OCI-LY3 (cell line): ENCODE measurements at regions not wholly inside any gene's neighbourhood (a gene's known extent, or its start where the extent isn't known, plus 50 kb on each side); places are given as distances from the start of the nearest gene placed in this dataset.

Source experiments
- H2AFZ ChIP-seq: fragments of 200-600, 300-600 bp; shearing (Covaris generic); 2 replicates; pipeline ENCODE4 v1.6.0; 2014; ENCODE audit warnings: antibody characterized with exemption, low read depth, low read length
- H3K27ac ChIP-seq: fragments of 200-600, 300-600 bp; sonication (generic); 2 replicates; pipeline ENCODE4 v1.5.1; 2014; ENCODE audit warnings: mild to moderate bottlenecking, low read length, moderate library complexity, mixed read lengths
- H3K27me3 ChIP-seq: fragments of 200-600, 300-600 bp; sonication (generic); 2 replicates; pipeline ENCODE4 v1.6.1; 2014; ENCODE audit warnings: low read depth, low read length, mixed read lengths
- H3K36me3 ChIP-seq: fragments of 200-600, 300-600 bp; sonication (generic); replicated peaks from 2 replicates; pipeline ENCODE3; 2014; ENCODE audit warnings: low read depth, low read length, mixed read lengths
- H3K4me1 ChIP-seq: fragments of 300-600, 200-600 bp; sonication (generic); 2 replicates; pipeline ENCODE4 v1.6.1; 2014; ENCODE audit warnings: low read length, mixed read lengths
- H3K4me2 ChIP-seq: fragments of 200-600, 300-600 bp; sonication (generic); 2 replicates; pipeline ENCODE4 v1.6.1; 2014; ENCODE audit warnings: low read length, mixed read lengths
- H3K4me3 ChIP-seq: fragments of 300-600, 200-600 bp; sonication (generic); 2 replicates; pipeline ENCODE4 v1.5.1; 2014; ENCODE audit warnings: antibody characterized with exemption, mild to moderate bottlenecking, low read length, moderate library complexity
- H3K79me2 ChIP-seq: fragments of 300-600, 200-600 bp; shearing (Covaris generic); 2 replicates; pipeline ENCODE4 v1.6.1; 2014; ENCODE audit warnings: mild to moderate bottlenecking, low read length, mixed read lengths
- H3K9ac ChIP-seq: fragments of 300-600, 200-600 bp; shearing (Covaris generic); 2 replicates; pipeline ENCODE4 v1.6.0; 2014; ENCODE audit warnings: mild to moderate bottlenecking, low read length, moderate library complexity
- H3K9me3 ChIP-seq: fragments of 200-600, 300-600 bp; shearing (Covaris generic); 2 replicates; pipeline ENCODE4 v1.6.1; 2014; ENCODE audit warnings: low read length, mixed read lengths; ENCODE audit not compliant: insufficient read depth
- H4K20me1 ChIP-seq: fragments of 200-600, 300-600 bp; sonication (generic); 2 replicates; pipeline ENCODE4 v1.6.1; 2016; ENCODE audit warnings: low read length, mixed read lengths; ENCODE audit not compliant: insufficient read depth
- EZH2phosphoT487 ChIP-seq: fragments of 200-600 bp; shearing (Covaris generic); IDR thresholded peaks from 2 replicates; pipeline ENCODE4 v1.6.1; 2018; ENCODE audit warnings: antibody characterized with exemption, mixed run types, low read depth
- TF ChIP-seq, protein P1 (sequence below): fragments of 200-600, 300-600 bp; sonication (generic); IDR thresholded peaks from 2 replicates; pipeline ENCODE4 v1.5.1; 2014; ENCODE audit warnings: antibody characterized with exemption, low read length, low read depth

DNA sequence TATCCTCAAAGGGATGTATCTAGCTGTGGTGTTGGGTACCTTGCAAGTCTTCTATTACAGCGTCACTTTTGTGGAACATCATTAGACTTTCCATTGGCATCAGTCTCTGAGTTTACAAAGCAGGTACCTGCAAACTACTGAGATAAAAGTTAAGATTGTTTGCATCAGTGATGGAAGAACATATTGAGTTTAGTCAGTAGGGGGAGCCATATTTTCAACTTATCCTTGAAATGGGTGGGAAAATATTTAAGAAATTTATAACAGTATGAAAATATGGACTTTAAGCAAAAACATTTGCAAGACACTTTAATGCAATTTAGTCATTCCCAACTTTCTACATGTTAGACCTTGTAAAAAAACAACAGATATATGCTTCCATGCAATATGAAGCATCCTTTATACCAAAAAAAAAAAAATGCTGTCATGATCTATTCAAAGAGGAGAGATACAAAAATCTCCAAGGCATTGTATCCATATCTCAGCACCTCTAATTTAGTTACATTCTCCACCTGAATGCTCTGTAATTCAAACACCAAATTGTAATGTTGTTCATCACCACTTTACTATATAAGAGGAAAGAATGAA is 98.6 kb upstream of the ADAMTS19 start:
- Histone ChIP-seq H3K9ac (no peak overlapping the region), H3K4me1 (no peaks in the 10 kb centered on the region), H3K9me3 (no peaks in the 10 kb centered on the region), H3K4me2 (no peak overlapping the region), H3K4me3 (no peak overlapping the region), H3K27ac (no peak overlapping the region), H3K27me3 (no peaks in the 10 kb centered on the region), H3K36me3 (no peaks in the 10 kb centered on the region), H4K20me1 (no peaks in the 10 kb centered on the region), H2AFZ (no peak overlapping the region), H3K79me2 (no peaks in the 10 kb centered on the region)
- TF ChIP-seq, protein P1, sequence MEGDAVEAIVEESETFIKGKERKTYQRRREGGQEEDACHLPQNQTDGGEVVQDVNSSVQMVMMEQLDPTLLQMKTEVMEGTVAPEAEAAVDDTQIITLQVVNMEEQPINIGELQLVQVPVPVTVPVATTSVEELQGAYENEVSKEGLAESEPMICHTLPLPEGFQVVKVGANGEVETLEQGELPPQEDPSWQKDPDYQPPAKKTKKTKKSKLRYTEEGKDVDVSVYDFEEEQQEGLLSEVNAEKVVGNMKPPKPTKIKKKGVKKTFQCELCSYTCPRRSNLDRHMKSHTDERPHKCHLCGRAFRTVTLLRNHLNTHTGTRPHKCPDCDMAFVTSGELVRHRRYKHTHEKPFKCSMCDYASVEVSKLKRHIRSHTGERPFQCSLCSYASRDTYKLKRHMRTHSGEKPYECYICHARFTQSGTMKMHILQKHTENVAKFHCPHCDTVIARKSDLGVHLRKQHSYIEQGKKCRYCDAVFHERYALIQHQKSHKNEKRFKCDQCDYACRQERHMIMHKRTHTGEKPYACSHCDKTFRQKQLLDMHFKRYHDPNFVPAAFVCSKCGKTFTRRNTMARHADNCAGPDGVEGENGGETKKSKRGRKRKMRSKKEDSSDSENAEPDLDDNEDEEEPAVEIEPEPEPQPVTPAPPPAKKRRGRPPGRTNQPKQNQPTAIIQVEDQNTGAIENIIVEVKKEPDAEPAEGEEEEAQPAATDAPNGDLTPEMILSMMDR = peak; percentile 55
- no peak for TF ChIP-seq EZH2phosphoT487

DNA sequence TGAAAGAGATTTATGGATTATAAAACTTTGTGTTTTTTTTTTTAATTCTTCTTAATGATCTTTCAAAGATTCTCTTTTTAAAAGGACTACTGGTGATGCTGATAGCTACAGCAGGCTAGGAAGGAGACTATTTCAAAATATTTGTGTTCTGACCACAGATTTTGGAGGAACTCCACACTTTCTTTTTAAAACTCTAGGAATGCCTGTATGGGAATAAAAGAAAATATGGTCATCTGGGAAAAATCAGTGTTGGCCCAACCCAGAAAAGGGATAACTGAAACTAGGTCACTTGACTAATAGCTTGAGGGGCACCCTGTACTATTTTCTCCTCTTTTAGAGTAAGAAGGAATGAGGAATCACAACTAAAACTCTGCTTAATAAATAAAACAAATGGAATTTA is 97.6 kb upstream of the ADAMTS19 start:
- Histone ChIP-seq H4K20me1 (no peaks in the 10 kb centered on the region), H3K79me2 (no peaks in the 10 kb centered on the region), H3K36me3 (no peaks in the 10 kb centered on the region), H3K9me3 (no peaks in the 10 kb centered on the region), H3K4me1 (no peaks in the 10 kb centered on the region), H3K4me3 (no peak overlapping the region), H2AFZ (no peak overlapping the region), H3K27ac (no peak overlapping the region), H3K27me3 (no peaks in the 10 kb centered on the region), H3K4me2 (no peak overlapping the region), H3K9ac (no peak overlapping the region)
- TF ChIP-seq EZH2phosphoT487 = no peak
- TF ChIP-seq, protein P1 = no peak

DNA sequence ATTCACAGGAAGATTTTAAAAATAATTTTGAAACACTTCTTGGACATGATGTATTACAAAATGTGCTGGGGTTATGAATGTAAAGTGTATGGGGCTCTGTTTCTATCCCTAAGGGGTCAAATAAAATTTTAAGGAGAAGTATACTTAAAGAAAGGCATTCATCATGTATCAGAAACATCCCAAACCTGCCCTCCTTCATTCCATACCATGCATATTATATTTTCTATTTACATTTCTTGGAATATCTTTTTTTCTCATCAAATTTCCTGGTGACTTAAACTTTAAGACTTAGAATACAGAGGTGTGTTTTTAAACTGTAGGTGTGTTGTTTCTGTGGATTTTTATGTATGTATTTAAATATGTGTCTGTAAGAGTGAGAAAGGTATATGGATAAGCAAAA is 96.1 kb upstream of the ADAMTS19 start:
- Histone ChIP-seq H3K9ac (no peak overlapping the region), H3K9me3 (no peaks in the 10 kb centered on the region), H3K4me2 (no peak overlapping the region), H3K4me3 (no peak overlapping the region), H3K27me3 (no peaks in the 10 kb centered on the region), H4K20me1 (no peaks in the 10 kb centered on the region), H3K79me2 (no peaks in the 10 kb centered on the region), H3K4me1 (no peaks in the 10 kb centered on the region), H2AFZ (no peak overlapping the region), H3K27ac (no peak overlapping the region), H3K36me3 (no peaks in the 10 kb centered on the region)
- TF ChIP-seq, protein P1 = no peak
- no peak for TF ChIP-seq EZH2phosphoT487

DNA sequence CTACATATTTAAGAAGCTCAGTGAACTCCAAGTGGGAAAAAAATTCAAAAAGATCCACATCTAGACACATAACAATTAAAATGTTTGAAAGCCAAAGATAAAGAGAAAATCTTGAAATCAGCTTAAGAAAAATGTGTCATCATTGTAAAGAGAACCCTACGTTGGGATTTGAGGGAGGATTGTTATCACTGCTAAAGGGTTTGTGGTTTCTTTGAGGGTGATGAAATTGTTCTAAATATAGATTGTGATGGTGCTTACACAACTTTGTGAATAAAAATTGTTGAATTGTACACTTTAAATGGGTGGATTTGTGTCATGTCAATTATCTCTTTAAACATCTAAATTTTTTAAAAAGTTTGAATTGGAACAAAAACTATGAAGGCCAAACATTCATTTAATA is 92.2 kb upstream of the ADAMTS19 start:
- no peaks in the 10 kb centered on the region for H3K9me3 ChIP-seq
- H3K4me1 ChIP-seq = no peaks in the 10 kb centered on the region
- H3K27me3 ChIP-seq = no peaks in the 10 kb centered on the region
- no peak overlapping the region for H3K4me3 ChIP-seq
- no peak for TF ChIP-seq EZH2phosphoT487
- TF ChIP-seq, protein P1 = no peak
- no peaks in the 10 kb centered on the region for H4K20me1 ChIP-seq
- no peak overlapping the region for H3K9ac ChIP-seq
- H2AFZ ChIP-seq = no peak overlapping the region
- H3K36me3 ChIP-seq = no peaks in the 10 kb centered on the region
- no peaks in the 10 kb centered on the region for H3K79me2 ChIP-seq
- H3K4me2 ChIP-seq = no peak overlapping the region
- no peak overlapping the region for H3K27ac ChIP-seq
